ENCODE measurements at regions not wholly inside any gene's neighbourhood (a gene's known extent, or its start where the extent isn't known, plus 50 kb on each side); places are given as distances from the start of the nearest gene placed in this dataset.

DNA sequence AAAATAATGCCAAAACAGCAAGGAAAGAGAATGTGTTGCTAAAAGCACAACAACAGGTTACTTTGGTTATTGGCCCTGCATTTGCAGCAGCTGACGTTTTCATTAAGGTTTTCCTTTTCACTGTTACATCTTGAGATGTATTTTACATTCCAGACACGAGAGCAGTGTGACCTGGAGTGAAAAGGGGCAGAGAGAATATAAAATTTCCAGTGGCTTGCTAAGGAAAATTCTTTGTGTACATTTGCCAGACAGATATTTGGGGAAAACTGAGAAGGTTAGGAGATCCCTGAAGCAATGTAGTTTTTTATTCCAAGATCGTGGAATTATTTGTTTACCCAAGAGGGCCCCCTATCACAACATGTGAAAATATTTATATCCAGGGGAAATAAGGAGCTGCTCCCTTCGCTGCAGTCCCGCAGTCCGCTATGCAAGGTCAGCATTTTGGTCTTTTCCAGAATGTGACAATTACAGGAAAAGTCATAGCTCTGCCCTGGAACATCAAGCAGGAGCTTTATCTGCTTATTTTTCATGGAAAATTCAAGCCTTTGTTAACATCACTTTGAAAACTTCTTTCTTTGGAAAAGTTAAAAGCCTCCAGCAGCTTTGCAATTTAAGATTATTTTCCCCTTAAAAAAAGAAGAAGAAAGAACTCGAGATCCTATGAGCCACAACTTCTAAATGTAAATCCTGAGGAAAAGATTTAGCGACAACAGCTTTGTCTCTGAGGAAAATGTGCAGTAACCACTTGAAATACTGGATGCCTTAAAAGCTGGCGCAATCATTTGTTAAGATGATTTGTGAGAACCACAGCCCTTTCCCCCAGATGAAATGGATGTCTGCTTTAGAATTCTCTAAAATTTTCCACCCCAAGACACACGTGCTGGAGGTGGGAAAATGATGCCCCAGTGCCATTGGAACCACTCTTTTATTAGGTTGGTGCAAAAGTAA is 256.4 kb upstream of the TPM1 start:
- DNase-seq (ENCODE audit: low read depth in 4 of 4, low spot score in 1 of 4) = no peak

- DNase-seq (ENCODE audit: low read depth in 4 of 4, low spot score in 1 of 4) = no peak
Observed at GRCh38 chr15:62787401-62787800, 255.1 kb upstream of the TPM1 start.

GRCh38 chr15:62788224-62788623 is 254.3 kb upstream of the TPM1 start:
- no peak for DNase-seq (ENCODE audit: low read depth in 4 of 4, low spot score in 1 of 4)

GRCh38 chr15:62790546-62790945 is 252.0 kb upstream of the TPM1 start:
- DNase-seq (ENCODE audit: low read depth in 4 of 4, low spot score in 1 of 4) = no peak

- no peak for DNase-seq (ENCODE audit: low read depth in 4 of 4, low spot score in 1 of 4)
Observed at GRCh38 chr15:62791694-62792093, 250.9 kb upstream of the TPM1 start.

DNA sequence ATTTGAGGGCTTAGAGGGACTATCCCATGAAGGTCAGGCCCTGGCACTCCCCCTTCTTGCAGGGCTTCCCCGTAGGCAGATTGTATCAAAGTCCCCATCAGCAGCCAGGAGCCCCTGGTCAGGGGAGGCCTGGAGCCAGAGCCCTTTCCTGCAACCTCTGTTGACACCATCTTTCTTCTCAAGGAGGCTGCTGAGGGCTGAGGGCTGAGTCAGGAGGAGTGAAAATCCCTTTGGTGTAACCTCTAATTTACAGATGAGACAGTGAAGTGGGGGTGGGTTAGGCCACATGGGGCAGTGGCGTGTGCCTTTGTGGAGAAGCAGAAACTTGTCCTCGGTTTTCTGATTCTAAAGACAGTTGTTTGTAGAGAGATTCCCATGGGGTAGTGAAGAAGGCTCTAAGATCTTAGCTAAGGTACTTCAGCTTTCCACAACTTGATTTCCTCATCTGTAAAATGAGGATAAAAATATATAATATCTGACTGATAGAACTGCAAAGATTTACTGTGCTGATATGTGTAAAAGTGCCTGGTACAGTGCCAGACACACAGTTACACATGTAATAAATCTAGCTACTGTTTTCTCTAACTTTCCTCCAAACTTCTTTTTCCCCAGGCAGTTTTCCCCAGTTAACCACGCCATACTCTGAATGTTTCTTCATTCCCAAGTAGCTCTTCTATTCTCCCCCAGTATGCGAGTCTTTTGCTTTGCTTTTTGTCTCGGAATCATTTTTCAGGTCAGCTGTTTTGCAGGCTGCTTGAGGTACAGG is 249.4 kb upstream of the TPM1 start:
- DNase-seq (ENCODE audit: low read depth in 4 of 4, low spot score in 1 of 4) = no peak

- no peak for DNase-seq (ENCODE audit: low read depth in 4 of 4, low spot score in 1 of 4)
Observed at GRCh38 chr15:62793752-62794144, 248.8 kb upstream of the TPM1 start.

GRCh38 chr15:62795171-62795570 is 247.4 kb upstream of the TPM1 start:
- DNase-seq (ENCODE audit: low read depth in 4 of 4, low spot score in 1 of 4) = no peak

DNA sequence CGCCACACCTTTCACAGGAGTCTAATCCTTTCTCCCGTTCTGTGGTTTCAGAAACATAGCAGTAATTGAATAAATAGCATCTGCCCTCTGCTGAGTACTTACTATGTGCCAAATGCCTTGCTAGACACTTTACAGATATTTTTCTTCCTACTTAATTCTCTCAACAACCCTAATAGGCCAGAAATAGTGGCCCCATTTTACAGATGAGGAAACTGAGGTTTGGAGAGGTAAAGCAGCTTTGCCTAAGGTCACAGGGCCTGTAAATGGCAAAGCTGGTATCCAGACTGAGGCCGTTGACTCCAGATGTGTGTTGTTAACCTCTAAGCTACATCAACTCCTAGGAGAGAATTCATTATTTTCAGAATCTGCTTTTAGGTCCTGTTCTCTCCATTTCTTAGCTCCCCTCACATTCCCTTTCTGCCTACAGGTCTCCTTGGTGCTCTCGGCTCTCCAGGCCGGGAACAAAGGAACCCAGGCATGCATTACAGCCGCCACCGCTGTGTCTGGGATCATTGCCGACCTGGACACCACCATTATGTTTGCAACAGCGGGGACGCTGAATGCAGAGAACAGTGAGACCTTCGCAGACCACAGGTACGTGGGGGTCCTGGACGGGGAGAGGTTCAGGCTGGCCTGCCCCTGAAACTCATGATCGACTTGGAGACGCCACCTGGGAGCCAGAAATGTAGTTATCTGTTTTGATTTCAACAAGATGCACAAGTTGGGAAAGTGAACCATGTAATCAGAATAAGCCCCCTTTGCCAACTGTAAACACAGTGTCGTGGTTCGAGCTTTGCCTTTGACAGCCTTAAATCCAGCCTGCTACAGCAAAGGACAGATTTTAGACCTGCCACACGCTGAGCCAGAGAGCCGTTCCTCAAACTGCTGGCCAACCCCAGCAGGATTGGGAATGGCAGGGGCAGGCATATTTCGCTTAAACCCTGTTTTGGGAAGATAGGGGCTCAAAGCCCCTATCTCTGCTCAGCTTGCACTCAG is 246.5 kb upstream of the TPM1 start:
- DNase-seq (ENCODE audit: low read depth in 4 of 4, low spot score in 1 of 4) = no peak

DNA sequence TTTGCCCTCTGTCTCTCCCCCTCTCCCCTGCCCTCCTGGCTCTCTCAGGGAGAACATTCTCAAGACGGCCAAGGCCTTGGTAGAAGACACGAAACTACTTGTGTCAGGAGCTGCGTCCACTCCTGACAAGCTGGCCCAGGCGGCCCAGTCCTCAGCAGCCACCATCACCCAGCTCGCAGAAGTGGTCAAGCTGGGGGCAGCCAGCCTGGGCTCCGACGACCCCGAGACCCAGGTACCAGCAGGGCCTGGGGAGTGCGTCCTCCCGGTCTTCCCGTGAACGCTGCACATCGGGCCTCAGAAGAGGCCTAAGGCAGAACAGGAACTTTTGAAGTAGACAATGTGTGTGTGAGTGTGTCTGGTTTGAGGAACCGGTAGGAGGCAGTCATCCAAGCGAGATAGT is 245.4 kb upstream of the TPM1 start:
- DNase-seq (ENCODE audit: low read depth in 4 of 4, low spot score in 1 of 4) = no peak

- DNase-seq (ENCODE audit: low read depth in 4 of 4, low spot score in 1 of 4) = no peak
Observed at GRCh38 chr15:62798536-62798935, 244.0 kb upstream of the TPM1 start.

DNA sequence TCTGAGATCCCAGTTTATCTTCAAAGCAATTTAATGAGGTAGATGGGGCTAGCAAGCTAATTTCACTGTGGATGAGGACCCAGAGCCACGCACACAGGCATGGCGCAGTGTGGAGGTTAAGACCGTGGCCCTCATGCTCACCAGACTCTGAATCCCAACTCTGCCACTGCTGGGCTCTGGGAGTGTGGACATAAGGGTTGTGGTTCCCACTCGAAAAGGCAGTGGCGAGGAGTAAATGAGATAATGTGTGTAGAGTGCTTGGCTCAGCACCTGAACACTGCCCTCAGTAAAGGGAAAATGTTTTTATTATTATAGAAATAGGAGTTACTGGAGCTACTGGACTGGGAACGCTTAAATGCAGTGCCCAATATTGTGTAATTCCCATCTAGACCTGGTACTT is 243.5 kb upstream of the TPM1 start:
- no peak for DNase-seq (ENCODE audit: low read depth in 4 of 4, low spot score in 1 of 4)

DNA sequence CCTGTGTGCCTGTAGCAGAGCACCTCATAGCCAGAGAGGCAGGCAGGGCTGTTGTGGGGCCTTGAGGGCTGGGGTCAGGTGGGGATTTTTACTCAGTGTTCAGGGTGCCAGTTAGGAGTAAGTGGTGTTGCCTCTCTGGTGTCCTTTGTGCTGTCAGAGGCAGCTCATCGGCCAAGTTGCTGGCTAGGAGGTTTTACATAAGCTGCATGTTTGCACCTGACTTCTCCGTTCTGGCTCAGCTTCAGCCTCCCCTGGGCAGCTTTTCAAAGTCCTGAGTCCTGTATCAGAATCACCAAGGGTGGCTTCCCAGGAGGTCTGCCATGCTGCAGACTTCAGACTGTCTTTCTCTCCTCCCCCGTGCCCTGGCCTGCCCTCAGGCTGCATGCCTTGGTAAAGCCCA is 242.6 kb upstream of the TPM1 start:
- no peak for DNase-seq (ENCODE audit: low read depth in 4 of 4, low spot score in 1 of 4)

DNA sequence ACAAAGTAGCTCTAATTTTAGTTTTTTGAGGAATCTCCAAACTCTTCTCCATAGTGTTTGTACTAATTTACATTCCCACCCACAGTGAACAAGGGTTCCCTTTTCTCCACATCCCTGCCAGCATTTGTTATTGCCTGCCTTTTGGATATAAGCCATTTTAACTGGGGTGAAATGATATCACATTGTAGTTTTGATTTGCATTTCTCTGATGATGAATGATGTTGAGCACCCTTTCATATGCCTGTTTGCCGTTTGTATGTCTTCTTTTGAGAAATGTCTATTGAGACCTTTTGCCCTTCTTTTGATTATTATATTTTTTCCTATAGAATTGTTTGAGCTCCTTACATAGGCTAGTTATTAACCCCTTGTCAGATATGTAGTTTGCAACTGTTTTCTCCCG is 239.9 kb upstream of the TPM1 start:
- DNase-seq (ENCODE audit: low read depth in 4 of 4, low spot score in 1 of 4) = no peak

DNA sequence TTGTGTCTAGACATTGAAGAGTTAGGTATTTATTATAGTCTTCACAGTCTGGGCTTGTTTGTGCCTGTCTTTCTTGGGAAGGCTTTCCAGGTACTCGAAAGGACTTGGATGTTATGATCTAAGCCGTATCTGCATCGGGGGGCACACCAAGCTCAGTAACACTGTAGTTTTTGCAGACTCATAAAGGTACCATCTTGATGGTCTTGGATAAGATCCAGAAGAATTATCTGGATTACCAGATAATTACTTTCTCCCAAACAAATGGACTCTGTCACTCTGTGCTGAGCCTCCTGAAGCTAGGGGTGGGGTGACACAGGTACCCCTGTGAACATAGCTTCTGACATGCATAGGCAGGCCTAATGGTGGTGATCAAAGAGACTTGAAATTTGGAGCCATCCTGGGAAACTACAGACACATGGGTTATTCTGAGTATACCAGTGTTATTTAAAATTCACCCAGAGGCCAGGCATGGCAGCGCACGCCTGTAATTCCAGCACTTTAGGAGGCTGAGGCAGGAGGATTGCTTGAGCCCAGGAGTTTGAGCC is 238.6 kb upstream of the TPM1 start:
- DNase-seq (ENCODE audit: low read depth in 4 of 4, low spot score in 1 of 4) = no peak

- DNase-seq (ENCODE audit: low read depth in 4 of 4, low spot score in 1 of 4) = no peak
Observed at GRCh38 chr15:62805502-62805901, 237.0 kb upstream of the TPM1 start.

GRCh38 chr15:62807539-62808130 is 234.9 kb upstream of the TPM1 start:
- no peak for DNase-seq (ENCODE audit: low read depth in 4 of 4, low spot score in 1 of 4)

DNA sequence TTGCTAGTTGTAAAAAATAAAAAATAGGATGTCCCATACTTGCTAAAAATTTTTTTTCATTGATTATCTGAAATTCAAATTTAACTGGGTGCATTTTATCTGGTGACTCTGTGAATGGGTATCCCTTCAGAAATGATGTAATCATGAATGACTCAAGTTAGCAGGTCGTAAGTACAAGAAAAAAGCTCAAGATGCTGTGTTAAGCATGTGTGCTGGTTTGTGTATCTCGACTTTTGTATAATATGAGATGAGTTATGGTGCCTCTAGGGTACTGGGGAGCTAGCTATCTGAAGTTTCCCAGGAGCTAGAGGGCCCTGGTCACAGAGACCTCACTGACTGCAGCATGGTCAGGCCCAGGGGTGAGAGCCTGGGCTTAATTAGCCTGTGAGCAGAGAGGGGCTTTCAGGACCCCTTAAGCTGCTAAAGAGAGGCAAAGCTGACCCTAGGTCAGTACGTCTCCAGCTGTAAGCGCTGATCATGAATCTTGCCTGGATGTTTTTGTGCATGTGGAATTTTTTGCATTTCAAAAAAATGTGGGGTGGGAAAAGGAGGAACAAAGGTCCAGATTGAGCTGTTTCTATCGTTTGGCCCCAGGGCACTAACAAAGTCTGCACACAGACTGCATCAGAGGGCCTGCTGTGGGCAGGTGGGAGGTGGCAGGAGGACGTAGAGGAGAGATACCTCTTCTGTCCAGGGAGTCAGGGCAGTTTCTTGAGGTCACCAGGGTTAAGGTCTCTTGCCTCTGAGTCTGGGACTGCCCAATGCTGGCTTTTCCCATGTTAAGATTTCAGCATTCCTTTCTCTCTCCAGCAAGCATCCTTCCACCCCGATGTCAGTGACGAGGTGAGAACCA is 233.2 kb upstream of the TPM1 start:
- DNase-seq (ENCODE audit: low read depth in 4 of 4, low spot score in 1 of 4) = no peak

DNA sequence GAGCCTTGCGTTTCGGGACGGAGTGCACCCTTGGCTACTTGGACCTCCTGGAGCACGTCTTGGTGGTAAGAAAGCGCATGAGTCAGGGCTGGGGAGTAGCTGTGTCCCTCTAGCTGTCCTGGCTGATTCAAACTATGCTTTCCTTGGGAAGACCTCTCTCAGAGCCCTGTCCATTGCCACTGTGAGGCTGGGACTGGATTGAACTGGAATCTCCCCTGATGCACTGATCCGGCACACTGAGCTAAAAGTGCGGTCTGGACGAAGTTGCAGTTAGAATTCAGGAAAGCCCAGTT is 232.6 kb upstream of the TPM1 start:
- DNase-seq (ENCODE audit: low read depth in 4 of 4, low spot score in 1 of 4) = no peak

DNA sequence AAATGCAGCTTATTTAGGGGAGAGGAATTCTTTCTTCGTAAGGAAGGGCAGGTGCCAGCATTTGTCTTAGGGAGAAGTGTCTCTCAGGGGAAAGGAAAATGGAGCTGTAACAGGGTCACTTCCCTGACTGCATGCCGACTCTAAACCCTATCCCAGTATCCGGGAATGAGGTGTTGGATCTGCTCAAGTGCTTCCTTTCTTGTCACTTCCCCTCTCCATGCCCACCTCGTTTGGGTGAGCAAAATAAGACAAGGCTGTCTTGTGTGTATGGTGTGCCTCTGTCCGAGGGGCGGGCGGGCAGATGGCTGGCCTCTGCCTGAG is 230.1 kb upstream of the TPM1 start:
- no peak for DNase-seq (ENCODE audit: low read depth in 4 of 4, low spot score in 1 of 4)

All from stimulated activated CD4-positive, alpha-beta T cell treated with anti-CD3 and anti-CD28 coated beads, Interleukin-1b, Interleukin-23, amount 100 ng/mL, for 24 hours (primary cell).